ENCODE measurements at regions not wholly inside any gene's neighbourhood (a gene's known extent, or its start where the extent isn't known, plus 50 kb on each side); places are given as distances from the start of the nearest gene placed in this dataset.

- Histone ChIP-seq H3K27me3 (ENCODE audit: insufficient read depth, poor library complexity, severe bottlenecking) (peaks cover 3% of the 10 kb centered on the region), H3K4me3 (replicated peaks; ENCODE audit: insufficient read depth, low read length) (no peak overlapping the region), H3K27ac (replicated peaks) (no peak overlapping the region)
- TF ChIP-seq CTCF (IDR thresholded peaks at IDR 0.05; ENCODE audit: insufficient read depth, low read length): no peak
- TF ChIP-seq SPI1 (IDR thresholded peaks at IDR 0.05; ENCODE audit: borderline replicate concordance, low read depth): no peak
- TF ChIP-seq REST (IDR thresholded peaks at IDR 0.05; ENCODE audit: insufficient replicate concordance, low read depth): no peak
- no peak for TF ChIP-seq GABPA (IDR thresholded peaks at IDR 0.05; ENCODE audit: low read depth)
- no peak for TF ChIP-seq POLR2AphosphoS5 (IDR thresholded peaks at IDR 0.05; ENCODE audit: low read depth)
- no peak for DNase-seq (ENCODE audit: low read depth in 1 of 2, low spot score in 1 of 2)
These were observed 382.2 kb downstream of the ICE1 start for GRCh38 chr5:5804478-5805233.

DNA sequence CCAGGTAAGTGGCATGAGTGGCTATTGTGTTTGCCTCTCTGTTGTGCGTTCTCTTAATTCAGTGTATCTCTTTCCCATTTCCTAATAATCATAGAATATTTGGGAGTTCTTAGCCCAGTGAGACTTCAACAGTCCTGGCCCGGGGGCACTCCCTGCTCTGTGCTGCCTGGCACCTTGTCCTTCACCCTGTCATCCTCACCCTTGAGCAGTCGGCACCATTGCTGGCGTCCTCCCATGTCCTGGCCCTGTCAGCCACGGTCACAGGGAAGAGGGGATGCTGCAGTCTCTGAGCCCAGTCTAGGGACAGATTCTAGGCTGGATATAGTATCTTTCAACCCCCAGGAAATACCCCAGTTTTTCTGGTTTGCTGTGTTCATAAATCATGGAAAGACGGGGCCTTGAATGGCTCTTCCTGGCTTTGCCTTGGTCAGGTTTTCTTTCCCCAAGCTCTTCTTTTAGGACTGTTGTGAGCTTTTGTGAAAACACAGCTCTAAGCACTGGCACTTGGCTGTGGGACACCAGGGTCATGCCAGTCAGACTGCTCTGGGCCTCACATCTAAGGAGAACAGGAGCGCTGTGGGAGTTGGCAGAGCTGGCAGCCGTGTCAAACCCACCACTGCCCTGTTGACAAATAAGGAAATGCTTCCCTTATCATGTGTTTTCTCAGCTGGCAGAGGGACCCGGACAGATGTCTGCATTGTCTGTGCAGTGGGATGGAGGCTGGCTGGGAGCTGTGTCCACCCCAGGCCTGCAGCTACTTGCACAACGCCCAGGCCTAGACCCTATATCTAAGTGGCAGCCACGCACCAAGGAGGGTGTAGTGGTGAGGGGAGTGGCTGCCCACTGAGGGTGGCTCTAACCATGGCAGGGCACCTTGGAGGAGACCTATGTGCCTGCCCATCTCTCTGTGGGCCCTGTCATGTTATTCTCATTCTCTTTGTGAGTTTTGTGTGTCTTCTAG, 378.6 kb downstream of the ICE1 start:
- H3K27ac ChIP-seq (replicated peaks): no peak overlapping the region
- no peak for DNase-seq (ENCODE audit: low read depth in 1 of 2, low spot score in 1 of 2)
- H3K4me3 ChIP-seq (replicated peaks; ENCODE audit: insufficient read depth, low read length): no peak overlapping the region
- no peak for TF ChIP-seq GABPA (IDR thresholded peaks at IDR 0.05; ENCODE audit: low read depth)
- no peak for TF ChIP-seq SPI1 (IDR thresholded peaks at IDR 0.05; ENCODE audit: borderline replicate concordance, low read depth)
- TF ChIP-seq REST (IDR thresholded peaks at IDR 0.05; ENCODE audit: insufficient replicate concordance, low read depth): no peak
- TF ChIP-seq POLR2AphosphoS5 (IDR thresholded peaks at IDR 0.05; ENCODE audit: low read depth): no peak
- no peak for TF ChIP-seq CTCF (IDR thresholded peaks at IDR 0.05; ENCODE audit: insufficient read depth, low read length)
- no peaks in the 10 kb centered on the region for H3K27me3 ChIP-seq (ENCODE audit: insufficient read depth, poor library complexity, severe bottlenecking)

GRCh38 chr5:5799826-5800225, 377.3 kb downstream of the ICE1 start:
- no peak overlapping the region for H3K27ac ChIP-seq (replicated peaks)
- H3K27me3 ChIP-seq (ENCODE audit: insufficient read depth, poor library complexity, severe bottlenecking): no peaks in the 10 kb centered on the region
- TF ChIP-seq POLR2AphosphoS5 (IDR thresholded peaks at IDR 0.05; ENCODE audit: low read depth) (no peak), REST (IDR thresholded peaks at IDR 0.05; ENCODE audit: insufficient replicate concordance, low read depth) (no peak), SPI1 (IDR thresholded peaks at IDR 0.05; ENCODE audit: borderline replicate concordance, low read depth) (no peak), GABPA (IDR thresholded peaks at IDR 0.05; ENCODE audit: low read depth) (no peak), CTCF (IDR thresholded peaks at IDR 0.05; ENCODE audit: insufficient read depth, low read length) (no peak)
- DNase-seq (ENCODE audit: low read depth in 1 of 2, low spot score in 1 of 2): no peak
- H3K4me3 ChIP-seq (replicated peaks; ENCODE audit: insufficient read depth, low read length): no peak overlapping the region

Measured in HL-60 (cell line).